ENCODE measurements at regions not wholly inside any gene's neighbourhood (a gene's known extent, or its start where the extent isn't known, plus 50 kb on each side); places are given as distances from the start of the nearest gene placed in this dataset.
"Not testable (repeated sequence)": the region's sequence is repeated elsewhere in the genome, so short reads cannot be mapped to it uniquely, and the experiment has no call there.

DNA sequence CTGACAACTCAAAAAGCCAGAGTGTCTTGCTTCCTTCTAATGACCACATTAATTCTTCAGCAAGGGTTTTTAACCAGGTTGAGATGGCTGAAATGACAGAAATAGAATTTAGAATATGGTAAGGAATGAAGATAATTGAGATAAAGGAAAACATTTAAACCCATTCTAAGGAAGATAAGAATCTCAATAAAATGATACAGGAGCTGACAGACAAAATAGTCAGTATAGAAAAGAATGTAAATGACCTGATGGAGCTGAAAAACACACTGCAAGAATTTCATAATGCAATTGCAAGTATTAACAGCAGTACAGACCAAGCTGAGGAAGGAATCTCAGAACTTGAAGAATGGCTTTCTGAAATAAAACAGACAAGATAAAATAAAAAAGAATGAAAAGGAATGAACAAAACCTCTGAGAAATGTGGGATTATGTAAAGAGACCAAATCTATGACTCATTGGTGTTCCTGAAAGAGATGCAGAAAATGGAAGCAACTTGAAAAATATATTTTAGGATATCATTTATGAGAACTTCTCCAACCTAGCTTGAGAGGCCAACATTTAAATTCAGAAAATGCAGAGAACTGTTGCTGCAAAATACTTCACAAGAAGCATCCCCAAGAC lies 87.1 kb downstream of the SAMD9 start:
- no peak for DNase-seq (ENCODE audit: low spot score)
- Histone ChIP-seq H3K27ac (no peak overlapping the region), H3K4me1 (no peaks in the 10 kb centered on the region), H3K9me3 (peaks cover 6 to 10% of the 10 kb centered on the region in 2 donors), H3K4me3 (no peak overlapping the region), H3K27me3 (no peaks in the 10 kb centered on the region), H3K36me3 (no peaks in the 10 kb centered on the region)
- TF ChIP-seq, protein P1, sequence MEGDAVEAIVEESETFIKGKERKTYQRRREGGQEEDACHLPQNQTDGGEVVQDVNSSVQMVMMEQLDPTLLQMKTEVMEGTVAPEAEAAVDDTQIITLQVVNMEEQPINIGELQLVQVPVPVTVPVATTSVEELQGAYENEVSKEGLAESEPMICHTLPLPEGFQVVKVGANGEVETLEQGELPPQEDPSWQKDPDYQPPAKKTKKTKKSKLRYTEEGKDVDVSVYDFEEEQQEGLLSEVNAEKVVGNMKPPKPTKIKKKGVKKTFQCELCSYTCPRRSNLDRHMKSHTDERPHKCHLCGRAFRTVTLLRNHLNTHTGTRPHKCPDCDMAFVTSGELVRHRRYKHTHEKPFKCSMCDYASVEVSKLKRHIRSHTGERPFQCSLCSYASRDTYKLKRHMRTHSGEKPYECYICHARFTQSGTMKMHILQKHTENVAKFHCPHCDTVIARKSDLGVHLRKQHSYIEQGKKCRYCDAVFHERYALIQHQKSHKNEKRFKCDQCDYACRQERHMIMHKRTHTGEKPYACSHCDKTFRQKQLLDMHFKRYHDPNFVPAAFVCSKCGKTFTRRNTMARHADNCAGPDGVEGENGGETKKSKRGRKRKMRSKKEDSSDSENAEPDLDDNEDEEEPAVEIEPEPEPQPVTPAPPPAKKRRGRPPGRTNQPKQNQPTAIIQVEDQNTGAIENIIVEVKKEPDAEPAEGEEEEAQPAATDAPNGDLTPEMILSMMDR (IDR thresholded peaks at IDR 0.05): no peak

DNA sequence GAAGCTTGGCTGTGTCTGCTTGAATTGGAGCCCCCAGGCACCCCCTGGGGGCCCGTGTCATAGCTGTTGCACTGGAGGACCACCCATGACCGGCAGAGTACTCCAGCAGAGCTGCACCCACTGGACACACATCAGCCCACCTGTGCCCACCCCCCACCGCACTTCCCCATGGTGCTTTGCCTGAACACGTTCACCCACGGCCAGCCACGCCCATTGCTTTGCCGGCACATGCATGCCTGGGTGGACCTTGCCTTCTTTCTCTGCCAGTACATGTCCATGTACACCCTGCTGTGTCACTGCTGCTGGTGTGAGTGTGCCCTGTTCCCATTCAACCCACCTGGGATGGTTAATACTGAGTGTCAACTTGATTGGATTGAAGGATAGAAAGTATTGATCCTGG lies 88.7 kb downstream of the SAMD9 start:
- TF ChIP-seq, protein P1 (IDR thresholded peaks at IDR 0.05): no peak
- DNase-seq (ENCODE audit: low spot score): no peak
- no peak overlapping the region for H3K27ac ChIP-seq
- no peak overlapping the region for H3K4me3 ChIP-seq
- peaks cover 6 to 10% of the 10 kb centered on the region in 2 donors for H3K9me3 ChIP-seq
- H3K36me3 ChIP-seq: no peaks in the 10 kb centered on the region
- H3K4me1 ChIP-seq: no peaks in the 10 kb centered on the region
- no peaks in the 10 kb centered on the region for H3K27me3 ChIP-seq

DNA sequence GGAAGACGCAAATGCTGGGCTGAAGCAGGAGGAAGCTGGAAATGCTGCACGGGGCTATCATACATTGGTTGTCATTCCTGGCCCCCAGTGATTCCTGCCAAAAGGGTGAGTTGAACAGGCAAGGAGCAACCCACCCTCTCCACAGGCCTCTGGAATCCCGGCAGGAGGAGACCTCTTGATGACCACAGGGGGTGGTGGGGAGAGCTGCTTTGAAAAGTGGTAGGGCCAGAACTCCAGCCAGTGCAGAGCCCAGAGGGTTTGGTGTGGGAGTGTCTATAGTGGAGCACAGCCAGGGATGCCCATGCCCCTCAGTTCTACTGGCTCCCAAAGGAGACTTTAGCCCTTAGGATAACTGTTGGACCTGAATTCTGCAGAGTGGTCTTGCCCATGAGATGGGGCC lies 89.2 kb downstream of the SAMD9 start:
- H3K27ac ChIP-seq: no peak overlapping the region
- no peaks in the 10 kb centered on the region for H3K27me3 ChIP-seq
- peaks cover 6 to 10% of the 10 kb centered on the region in 2 donors for H3K9me3 ChIP-seq
- H3K4me3 ChIP-seq: no peak overlapping the region
- no peak for DNase-seq (ENCODE audit: low spot score)
- TF ChIP-seq, protein P1 (IDR thresholded peaks at IDR 0.05): no peak
- H3K36me3 ChIP-seq: no peaks in the 10 kb centered on the region
- H3K4me1 ChIP-seq: no peaks in the 10 kb centered on the region

DNA sequence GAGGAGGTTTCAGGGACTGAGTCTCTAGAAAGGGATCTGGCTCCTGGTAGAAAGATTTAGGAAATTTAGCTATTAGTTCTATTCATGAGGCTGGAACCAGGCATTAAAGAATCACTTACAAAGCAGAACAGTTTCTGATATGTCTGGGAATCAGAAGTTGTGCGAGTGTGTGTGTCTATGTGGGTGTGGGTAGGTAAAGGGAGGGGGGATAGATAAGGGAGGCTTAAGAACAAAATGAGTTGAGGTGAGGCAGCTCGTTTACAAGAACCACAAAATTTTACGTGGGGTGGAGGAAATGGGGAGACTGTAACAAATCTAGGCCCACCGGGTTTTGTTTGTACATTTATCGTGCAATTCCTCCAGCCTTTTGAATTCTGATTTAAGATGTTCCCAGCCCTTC lies 90.7 kb downstream of the SAMD9 start:
- H3K27ac ChIP-seq: no peak overlapping the region
- no peaks in the 10 kb centered on the region for H3K27me3 ChIP-seq
- H3K4me3 ChIP-seq: no peak overlapping the region
- H3K9me3 ChIP-seq: peaks cover 6% of the 10 kb centered on the region in 2 donors
- TF ChIP-seq, protein P1 (IDR thresholded peaks at IDR 0.05): no peak
- DNase-seq (ENCODE audit: low spot score): no peak
- no peaks in the 10 kb centered on the region for H3K36me3 ChIP-seq
- H3K4me1 ChIP-seq: no peaks in the 10 kb centered on the region

DNA sequence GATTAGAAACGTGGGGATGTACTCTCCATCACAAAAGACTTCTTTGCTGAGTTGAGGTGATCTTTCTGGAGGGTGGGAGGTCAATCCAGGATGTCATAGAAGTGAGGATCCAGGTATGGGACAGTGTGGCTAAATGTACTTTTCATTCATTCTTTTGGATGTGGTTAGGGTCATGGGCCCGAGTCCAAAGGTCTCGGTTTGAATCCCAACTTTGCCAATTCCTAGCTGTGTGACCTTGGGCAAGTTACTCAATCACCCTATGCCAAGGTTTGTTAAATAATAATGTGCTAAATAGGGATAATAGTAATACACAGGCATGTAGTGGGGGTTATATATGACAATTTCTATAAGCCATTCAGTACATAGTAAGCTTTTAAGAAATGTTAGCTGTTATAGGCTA lies 91.4 kb downstream of the SAMD9 start:
- H3K9me3 ChIP-seq: peaks cover 0 to under 1% of the 10 kb centered on the region in 2 donors
- H3K36me3 ChIP-seq: no peaks in the 10 kb centered on the region
- no peak for DNase-seq (ENCODE audit: low spot score)
- H3K4me3 ChIP-seq: no peak overlapping the region
- no peak overlapping the region for H3K27ac ChIP-seq
- H3K4me1 ChIP-seq: no peaks in the 10 kb centered on the region
- H3K27me3 ChIP-seq: no peaks in the 10 kb centered on the region
- TF ChIP-seq, protein P1 (IDR thresholded peaks at IDR 0.05): no peak

DNA sequence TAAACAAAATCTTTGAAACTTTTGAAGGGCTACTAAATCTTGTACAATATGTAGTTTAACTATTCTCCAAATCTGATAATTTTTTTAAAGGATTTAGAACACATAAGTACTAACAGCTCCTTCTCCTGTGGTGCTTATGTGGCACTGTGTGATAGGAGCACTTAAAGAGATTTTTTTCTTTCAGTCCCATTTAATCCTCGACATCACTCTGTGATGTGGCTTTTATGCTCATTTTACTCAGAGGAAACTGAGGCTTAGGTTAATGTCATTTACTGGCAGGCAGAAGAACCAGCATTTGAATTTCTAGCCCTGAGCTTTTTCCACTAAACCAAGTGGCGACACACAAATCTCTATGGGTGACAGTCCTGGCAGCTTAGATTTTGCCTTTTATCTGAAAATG lies 92.4 kb downstream of the SAMD9 start:
- no peaks in the 10 kb centered on the region for H3K9me3 ChIP-seq
- DNase-seq (ENCODE audit: low spot score): no peak
- H3K36me3 ChIP-seq: no peaks in the 10 kb centered on the region
- H3K4me1 ChIP-seq: no peaks in the 10 kb centered on the region
- H3K4me3 ChIP-seq: no peak overlapping the region
- H3K27ac ChIP-seq: no peak overlapping the region
- H3K27me3 ChIP-seq: no peaks in the 10 kb centered on the region
- TF ChIP-seq, protein P1 (IDR thresholded peaks at IDR 0.05): no peak

DNA sequence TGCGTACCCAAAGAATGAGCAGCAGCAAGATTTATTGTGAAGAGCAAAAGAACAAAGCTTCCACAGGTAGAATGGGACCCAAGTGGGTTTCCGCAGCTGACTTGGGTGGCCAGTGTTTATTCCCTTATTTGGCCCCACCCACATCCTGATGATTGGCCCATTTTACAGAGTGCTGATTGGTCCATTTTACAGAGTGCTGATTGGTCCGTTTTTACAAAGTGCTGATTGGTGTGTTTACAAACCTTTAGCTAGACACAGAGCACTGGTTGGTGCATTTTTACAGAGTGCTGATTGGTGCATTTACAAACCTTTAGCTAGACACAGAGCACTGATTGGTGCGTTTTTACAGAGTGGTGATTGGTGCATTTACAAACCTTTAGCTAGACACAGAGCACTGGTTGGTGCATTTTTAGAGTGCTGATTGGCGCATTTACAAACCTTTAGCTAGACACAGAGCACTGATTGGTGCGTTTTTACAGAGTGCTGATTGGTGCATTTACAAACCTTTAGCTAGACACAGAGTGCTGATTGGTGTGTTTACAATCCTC lies 94.8 kb downstream of the SAMD9 start:
- not testable (repeated sequence) for H3K9me3 ChIP-seq; H3K4me3 ChIP-seq; H3K27me3 ChIP-seq; H3K4me1 ChIP-seq; DNase-seq (ENCODE audit: low spot score); H3K36me3 ChIP-seq; H3K27ac ChIP-seq
